Kidney (tissue), 13 donors: ENCODE measurements at regions not wholly inside any gene's neighbourhood (a gene's known extent, or its start where the extent isn't known, plus 50 kb on each side); places are given as distances from the start of the nearest gene placed in this dataset.

Experiments
- DNase-seq, 5 donors: peaks; one replicate each; pipeline ENCODE4 v3.0.0-alpha.2; 2013 to 2020
- FAIRE-seq: peaks from 2 replicates; lab custom pipeline; 2012; peaks lifted over from hg19 to GRCh38; lab: Jason Lieb, UNC
- H3K27ac ChIP-seq, 2 donors: one replicate each; pipeline ENCODE4 v1.7.0; 2013; ENCODE audit warnings: low read depth in 2 of 2, low read length in 2 of 2, inconsistent platforms in 1 of 2
- H3K27me3 ChIP-seq: one replicate; pipeline ENCODE4 v1.7.1; 2013; ENCODE audit warnings: low read length, inconsistent platforms; ENCODE audit not compliant: control insufficient read depth, insufficient read depth
- H3K36me3 ChIP-seq, 3 donors: one replicate each; pipeline versions ENCODE4 v1.7.0 to v1.7.1; 2013; ENCODE audit warnings: low read length in 3 of 3, control low read depth in 1 of 3, inconsistent platforms in 1 of 3; ENCODE audit not compliant: insufficient read depth in 3 of 3, control insufficient read depth in 2 of 3
- H3K4me1 ChIP-seq, 3 donors: one replicate each; pipeline versions ENCODE4 v1.7.0 to v1.7.1; 2013; ENCODE audit warnings: low read length in 3 of 3, inconsistent platforms in 1 of 3, low read depth in 1 of 3; ENCODE audit not compliant: control insufficient read depth in 2 of 3, insufficient read depth in 2 of 3
- H3K4me3 ChIP-seq, 3 donors: one replicate each; pipeline versions ENCODE4 v1.7.0 to v1.8.1; 2013; ENCODE audit warnings: low read length in 3 of 3, control low read depth in 1 of 3, inconsistent platforms in 1 of 3
- H3K9ac ChIP-seq, 3 donors: one replicate each; pipeline versions ENCODE4 v1.7.0 to v1.7.1; 2013; ENCODE audit warnings: low read length in 3 of 3, control low read depth in 1 of 3, inconsistent platforms in 1 of 3
- H3K9me3 ChIP-seq, 3 donors: one replicate each; pipeline versions ENCODE4 v1.7.0 to v1.7.1; 2013; ENCODE audit warnings: low read length in 3 of 3, control low read depth in 1 of 3, inconsistent platforms in 1 of 3; ENCODE audit not compliant: control insufficient read depth in 2 of 3, insufficient read depth in 1 of 3
- CTCF ChIP-seq: IDR thresholded peaks from 3 replicates; pipeline ENCODE4 v1.5.1; 2012; ENCODE audit warnings: mild to moderate bottlenecking, moderate library complexity, borderline replicate concordance; ENCODE audit not compliant: insufficient read depth; ENCODE audit errors: extremely low read depth
- intact Hi-C: fragments of 100-400 bp; cut with DNase I; formaldehyde crosslinking; loops from one replicate; pipeline ENCODE4 v1.11.1; 2022
- donor health status: control.
- donor health status: control.
- donor health status: control.
- donor health status: control.
- donor health status: control.
- donor health status: DM: yes; HTN: yes; CAD: no.
- donor health status: Normal renal cell carcinoma (clear cell type).

GRCh38 chr16:48105976-48106375, 49.8 kb downstream of the ABCC12 start:
- H3K9me3 ChIP-seq: no peaks in the 10 kb centered on the region
- no peak overlapping the region for H3K9ac ChIP-seq
- H3K4me1 ChIP-seq: no peaks in the 10 kb centered on the region
- no peak overlapping the region for H3K4me3 ChIP-seq
- no peaks in the 10 kb centered on the region for H3K36me3 ChIP-seq
- no peak for DNase-seq
- no peak overlapping the region for H3K27ac ChIP-seq
- intact Hi-C loops: no loop called here
- no peak for TF ChIP-seq CTCF
- no peak for FAIRE-seq
- H3K27me3 ChIP-seq: no peaks in the 10 kb centered on the region

- DNase-seq (no peak), FAIRE-seq (no peak)
- H3K27me3 ChIP-seq: no peaks in the 10 kb centered on the region
- intact Hi-C loops: no loop called here
- TF ChIP-seq CTCF: no peak
- H3K36me3 ChIP-seq: no peaks in the 10 kb centered on the region
- no peak overlapping the region for H3K27ac ChIP-seq
- H3K9ac ChIP-seq: no peak overlapping the region
- H3K9me3 ChIP-seq: no peaks in the 10 kb centered on the region
- H3K4me3 ChIP-seq: no peak overlapping the region
- no peaks in the 10 kb centered on the region for H3K4me1 ChIP-seq
Observed at GRCh38 chr16:48105456-48105855, 50.3 kb downstream of the ABCC12 start.

- DNase-seq: no peak
- H3K4me1 ChIP-seq: no peaks in the 10 kb centered on the region
- no peak overlapping the region for H3K4me3 ChIP-seq
- intact Hi-C loops: no loop called here
- no peak overlapping the region for H3K27ac ChIP-seq
- H3K36me3 ChIP-seq: no peaks in the 10 kb centered on the region
- H3K9me3 ChIP-seq: no peaks in the 10 kb centered on the region
- TF ChIP-seq CTCF: no peak
- H3K9ac ChIP-seq: no peak overlapping the region
- H3K27me3 ChIP-seq: no peaks in the 10 kb centered on the region
- FAIRE-seq: no peak
Observed at GRCh38 chr16:48103591-48103990, 52.2 kb downstream of the ABCC12 start.
